ENCODE measurements at regions not wholly inside any gene's neighbourhood (a gene's known extent, or its start where the extent isn't known, plus 50 kb on each side); places are given as distances from the start of the nearest gene placed in this dataset.

DNA sequence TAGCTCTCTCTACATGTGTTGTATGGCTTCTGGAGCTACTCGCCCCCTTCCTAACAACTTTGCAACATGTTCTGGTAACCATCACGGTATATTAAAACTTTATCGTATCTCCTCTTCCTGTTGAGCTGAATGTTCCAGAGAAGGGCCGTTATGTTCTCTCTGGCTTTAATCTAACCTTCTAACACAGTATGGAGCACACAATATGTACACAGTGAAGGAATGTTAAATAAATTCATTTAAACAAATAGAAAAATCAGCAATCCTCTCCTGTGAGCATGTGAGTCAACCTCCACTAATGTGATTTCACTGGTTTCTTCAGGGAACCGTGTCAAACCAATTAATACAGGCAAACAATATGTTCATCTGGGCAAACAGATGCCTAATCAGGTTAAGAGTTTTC lies 319.5 kb upstream of the OR4E1 start:
- no peak overlapping the region for H2AFZ ChIP-seq (ENCODE audit: control insufficient read depth, low read length)
- no peak overlapping the region for H3K4me3 ChIP-seq (ENCODE audit: control insufficient read depth in 2 of 3, extremely low read depth in 1 of 3, insufficient read depth in 2 of 3, low read depth in 1 of 3, low read length in 3 of 3)
- H3K79me2 ChIP-seq (ENCODE audit: control insufficient read depth, insufficient read depth, low read length): no peaks in the 10 kb centered on the region
- DNase-seq (ENCODE audit: low read depth, low spot score): no peak
- no peak overlapping the region for H3K9ac ChIP-seq (ENCODE audit: control insufficient read depth, extremely low read depth, insufficient read depth, low read length)
- dilution Hi-C loops (cut with MboI; ENCODE audit: extremely low pct_ligation_motif_present, low sequenced_read_pairs): no loop called here
- peaks cover 3% of the 10 kb centered on the region for H3K27me3 ChIP-seq (ENCODE audit: control insufficient read depth, extremely low read depth, insufficient read depth, low read length)
- no peaks in the 10 kb centered on the region for H3K4me1 ChIP-seq (ENCODE audit: control insufficient read depth, extremely low read depth, insufficient read depth, low read length)
- no peak overlapping the region for H3K4me2 ChIP-seq (ENCODE audit: control insufficient read depth, extremely low read depth, insufficient read depth, low read depth, low read length)
- no peaks in the 10 kb centered on the region for H4K20me1 ChIP-seq (ENCODE audit: control insufficient read depth, extremely low read depth, insufficient read depth, low read length)
- H3K36me3 ChIP-seq (ENCODE audit: control insufficient read depth in 2 of 2, extremely low read depth in 1 of 2, insufficient read depth in 2 of 2, low read length in 2 of 2): no peaks in the 10 kb centered on the region
- no peak overlapping the region for H3K27ac ChIP-seq (ENCODE audit: control insufficient read depth, insufficient read depth, low read length)
- no peak for FAIRE-seq
- H3K9me3 ChIP-seq (ENCODE audit: control insufficient read depth, low read depth, low read length): no peaks in the 10 kb centered on the region
- no peak for TF ChIP-seq EZH2 (IDR thresholded peaks at IDR 0.05; ENCODE audit: low read length)
- TF ChIP-seq, protein P1, sequence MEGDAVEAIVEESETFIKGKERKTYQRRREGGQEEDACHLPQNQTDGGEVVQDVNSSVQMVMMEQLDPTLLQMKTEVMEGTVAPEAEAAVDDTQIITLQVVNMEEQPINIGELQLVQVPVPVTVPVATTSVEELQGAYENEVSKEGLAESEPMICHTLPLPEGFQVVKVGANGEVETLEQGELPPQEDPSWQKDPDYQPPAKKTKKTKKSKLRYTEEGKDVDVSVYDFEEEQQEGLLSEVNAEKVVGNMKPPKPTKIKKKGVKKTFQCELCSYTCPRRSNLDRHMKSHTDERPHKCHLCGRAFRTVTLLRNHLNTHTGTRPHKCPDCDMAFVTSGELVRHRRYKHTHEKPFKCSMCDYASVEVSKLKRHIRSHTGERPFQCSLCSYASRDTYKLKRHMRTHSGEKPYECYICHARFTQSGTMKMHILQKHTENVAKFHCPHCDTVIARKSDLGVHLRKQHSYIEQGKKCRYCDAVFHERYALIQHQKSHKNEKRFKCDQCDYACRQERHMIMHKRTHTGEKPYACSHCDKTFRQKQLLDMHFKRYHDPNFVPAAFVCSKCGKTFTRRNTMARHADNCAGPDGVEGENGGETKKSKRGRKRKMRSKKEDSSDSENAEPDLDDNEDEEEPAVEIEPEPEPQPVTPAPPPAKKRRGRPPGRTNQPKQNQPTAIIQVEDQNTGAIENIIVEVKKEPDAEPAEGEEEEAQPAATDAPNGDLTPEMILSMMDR (optimal IDR thresholded peaks at IDR 0.05 in 1 of 3, IDR thresholded peaks at IDR 0.05 in 1 of 3, conservative IDR thresholded peaks at IDR 0.05 in 1 of 3; ENCODE audit: extremely low read depth in 1 of 3, insufficient read depth in 2 of 3, low read length in 3 of 3): no peak
- no peaks in the 10 kb centered on the region for H3K9me1 ChIP-seq (ENCODE audit: control insufficient read depth, extremely low read depth, insufficient read depth, low read length)

DNA sequence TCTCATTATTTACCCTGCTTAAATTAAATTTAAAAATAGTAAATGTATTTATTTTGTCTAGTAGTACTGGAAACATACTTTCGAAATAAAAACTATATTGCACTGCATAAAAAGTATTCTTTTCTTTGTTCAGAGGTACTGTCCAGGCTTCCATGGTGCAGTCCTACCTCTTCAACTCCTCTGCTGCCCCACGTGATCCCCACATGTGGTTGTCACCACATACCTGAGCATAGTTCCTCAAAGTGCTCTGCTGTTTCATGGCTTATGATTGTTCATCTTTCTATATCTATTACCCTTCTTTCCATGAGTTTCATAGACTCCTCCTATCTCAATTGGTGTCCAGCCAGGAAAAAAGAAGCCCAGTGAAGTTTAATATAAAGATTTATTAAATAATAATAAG lies 317.5 kb upstream of the OR4E1 start:
- no peak overlapping the region for H2AFZ ChIP-seq (ENCODE audit: control insufficient read depth, low read length)

More for the DNA sequence above, 317.5 kb upstream of the OR4E1 start:
- no peak overlapping the region for H3K4me3 ChIP-seq (ENCODE audit: control insufficient read depth in 2 of 3, extremely low read depth in 1 of 3, insufficient read depth in 2 of 3, low read depth in 1 of 3, low read length in 3 of 3)
- no peaks in the 10 kb centered on the region for H3K4me1 ChIP-seq (ENCODE audit: control insufficient read depth, extremely low read depth, insufficient read depth, low read length)
- H3K9me3 ChIP-seq (ENCODE audit: control insufficient read depth, low read depth, low read length): no peaks in the 10 kb centered on the region
- no peak overlapping the region for H3K4me2 ChIP-seq (ENCODE audit: control insufficient read depth, extremely low read depth, insufficient read depth, low read depth, low read length)
- no peaks in the 10 kb centered on the region for H3K9me1 ChIP-seq (ENCODE audit: control insufficient read depth, extremely low read depth, insufficient read depth, low read length)
- no peaks in the 10 kb centered on the region for H3K79me2 ChIP-seq (ENCODE audit: control insufficient read depth, insufficient read depth, low read length)
- dilution Hi-C loops (cut with MboI; ENCODE audit: extremely low pct_ligation_motif_present, low sequenced_read_pairs): no loop called here
- no peak overlapping the region for H3K27ac ChIP-seq (ENCODE audit: control insufficient read depth, insufficient read depth, low read length)
- no peak for DNase-seq (ENCODE audit: low read depth, low spot score)
- no peaks in the 10 kb centered on the region for H3K36me3 ChIP-seq (ENCODE audit: control insufficient read depth in 2 of 2, extremely low read depth in 1 of 2, insufficient read depth in 2 of 2, low read length in 2 of 2)
- H3K9ac ChIP-seq (ENCODE audit: control insufficient read depth, extremely low read depth, insufficient read depth, low read length): no peak overlapping the region
- TF ChIP-seq, protein P1 (optimal IDR thresholded peaks at IDR 0.05 in 1 of 3, IDR thresholded peaks at IDR 0.05 in 1 of 3, conservative IDR thresholded peaks at IDR 0.05 in 1 of 3; ENCODE audit: extremely low read depth in 1 of 3, insufficient read depth in 2 of 3, low read length in 3 of 3): no peak
- H4K20me1 ChIP-seq (ENCODE audit: control insufficient read depth, extremely low read depth, insufficient read depth, low read length): no peaks in the 10 kb centered on the region
- peaks cover 3% of the 10 kb centered on the region for H3K27me3 ChIP-seq (ENCODE audit: control insufficient read depth, extremely low read depth, insufficient read depth, low read length)
- FAIRE-seq: no peak
